Coronary artery (tissue), 2 donors: ENCODE measurements at regions not wholly inside any gene's neighbourhood (a gene's known extent, or its start where the extent isn't known, plus 50 kb on each side); places are given as distances from the start of the nearest gene placed in this dataset.

ENCODE experiments used
- DNase-seq: peaks from one replicate; pipeline ENCODE4 v3.0.0-alpha.2; 2017; ENCODE audit warnings: low spot score
- H3K27ac ChIP-seq, 2 donors: fragments of 200-600 bp; sonication (generic); one replicate each; pipeline ENCODE4 v1.5.1; 2016 to 2019
- H3K4me3 ChIP-seq: fragments of 200-600 bp; sonication (generic); 2 replicates; pipeline ENCODE4 v1.5.1; 2016; ENCODE audit warnings: mild to moderate bottlenecking, moderate library complexity
- CTCF ChIP-seq: fragments of 200-600 bp; sonication (generic); IDR thresholded peaks from one replicate; pipeline ENCODE4 v1.5.1; 2019; ENCODE audit warnings: antibody characterized with exemption

- no peak for TF ChIP-seq CTCF
Observed at GRCh38 chr12:77251799-77252198, 186.4 kb upstream of the E2F7 start.

GRCh38 chr12:77249892-77250291 is 184.5 kb upstream of the E2F7 start:
- Histone ChIP-seq H3K4me3 (no peak overlapping the region), H3K27ac (no peak overlapping the region)
- TF ChIP-seq CTCF, result no peak
- no peak for DNase-seq

More at GRCh38 chr12:77251799-77252198, 186.4 kb upstream of the E2F7 start:
- Histone ChIP-seq H3K27ac (no peak overlapping the region), H3K4me3 (no peak overlapping the region)
- DNase-seq, result no peak

DNA sequence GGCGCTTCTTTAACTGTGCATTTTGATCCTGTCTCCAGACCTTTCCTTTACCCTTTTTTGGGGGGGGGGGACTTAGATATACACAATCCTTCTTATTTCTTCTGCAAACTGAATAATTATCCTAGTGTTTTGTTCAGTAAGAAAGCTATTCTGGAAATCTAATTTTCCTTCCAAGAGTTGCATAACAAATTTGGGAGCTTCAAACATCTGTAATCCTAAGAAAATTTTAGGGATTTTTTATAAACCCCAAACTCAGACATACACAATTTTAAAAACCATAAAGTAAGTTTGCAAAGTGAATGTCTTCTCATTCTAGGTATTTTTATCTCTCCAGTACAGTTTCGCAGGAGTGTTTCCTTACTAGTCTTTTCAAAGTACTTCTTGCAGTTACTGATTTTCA is 182.7 kb upstream of the E2F7 start:
- no peak overlapping the region for H3K4me3 ChIP-seq
- DNase-seq, result no peak
- TF ChIP-seq CTCF, result no peak
- H3K27ac ChIP-seq, result peak overlapping the region in 1 of 2 donors; percentile 38

- TF ChIP-seq CTCF, result no peak
- DNase-seq, result no peak
- Histone ChIP-seq H3K27ac (peak overlapping the region in 1 of 2 donors; percentile 38), H3K4me3 (no peak overlapping the region)
Observed at GRCh38 chr12:77247542-77247941, 182.2 kb upstream of the E2F7 start.

DNA sequence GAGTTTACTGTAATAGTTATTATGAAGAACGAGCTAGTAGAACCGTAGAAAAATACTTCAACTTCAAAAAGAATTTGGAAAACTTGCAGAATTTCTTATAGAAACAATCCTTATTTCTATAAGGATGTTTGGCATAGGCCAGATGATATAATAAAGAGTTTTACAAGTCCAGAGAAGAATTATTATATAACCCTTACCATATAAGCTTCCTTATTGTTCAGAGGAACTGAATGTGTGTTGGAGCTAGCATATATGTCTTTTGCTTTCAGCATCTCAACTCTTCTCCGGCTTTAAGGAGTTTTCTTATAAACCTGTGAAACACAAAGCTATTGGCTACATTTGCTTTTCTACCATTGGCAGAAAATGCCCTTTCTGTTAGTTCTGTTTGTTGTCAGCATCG is 178.0 kb upstream of the E2F7 start:
- no peak for DNase-seq
- TF ChIP-seq CTCF, result no peak
- no peak overlapping the region for H3K4me3 ChIP-seq
- H3K27ac ChIP-seq, result no peak overlapping the region

- no peak for TF ChIP-seq CTCF
- H3K27ac ChIP-seq, result no peak overlapping the region
- no peak for DNase-seq
- no peak overlapping the region for H3K4me3 ChIP-seq
Observed at GRCh38 chr12:77239617-77240016, 174.2 kb upstream of the E2F7 start.

GRCh38 chr12:77238335-77238734 is 173.0 kb upstream of the E2F7 start:
- Histone ChIP-seq H3K27ac (no peak overlapping the region), H3K4me3 (no peak overlapping the region)
- no peak for DNase-seq
- no peak for TF ChIP-seq CTCF
